ENCODE measurements at regions not wholly inside any gene's neighbourhood (a gene's known extent, or its start where the extent isn't known, plus 50 kb on each side); places are given as distances from the start of the nearest gene placed in this dataset.

DNA sequence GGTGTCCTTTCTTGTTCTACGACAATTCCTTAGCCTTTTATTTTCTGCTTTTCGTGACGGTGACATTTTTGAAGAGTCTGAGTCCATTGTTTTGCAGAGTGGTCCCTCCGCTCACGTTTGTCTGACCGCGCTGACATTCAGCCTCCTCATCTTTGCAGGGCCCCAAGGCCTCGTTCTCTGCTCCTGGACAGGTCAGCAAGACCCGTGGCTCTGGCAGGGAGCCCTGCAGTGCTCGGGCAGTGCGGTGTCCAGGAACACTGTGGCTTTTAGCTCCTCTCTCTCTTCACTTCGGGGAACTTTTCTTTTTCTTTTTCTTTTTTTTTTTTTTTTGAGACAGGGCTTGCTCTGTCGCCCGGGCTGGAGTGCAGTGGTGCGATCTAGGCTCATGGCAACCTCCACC, 142.5 kb downstream of the DNAJB6 start:
- TF ChIP-seq, protein P1, sequence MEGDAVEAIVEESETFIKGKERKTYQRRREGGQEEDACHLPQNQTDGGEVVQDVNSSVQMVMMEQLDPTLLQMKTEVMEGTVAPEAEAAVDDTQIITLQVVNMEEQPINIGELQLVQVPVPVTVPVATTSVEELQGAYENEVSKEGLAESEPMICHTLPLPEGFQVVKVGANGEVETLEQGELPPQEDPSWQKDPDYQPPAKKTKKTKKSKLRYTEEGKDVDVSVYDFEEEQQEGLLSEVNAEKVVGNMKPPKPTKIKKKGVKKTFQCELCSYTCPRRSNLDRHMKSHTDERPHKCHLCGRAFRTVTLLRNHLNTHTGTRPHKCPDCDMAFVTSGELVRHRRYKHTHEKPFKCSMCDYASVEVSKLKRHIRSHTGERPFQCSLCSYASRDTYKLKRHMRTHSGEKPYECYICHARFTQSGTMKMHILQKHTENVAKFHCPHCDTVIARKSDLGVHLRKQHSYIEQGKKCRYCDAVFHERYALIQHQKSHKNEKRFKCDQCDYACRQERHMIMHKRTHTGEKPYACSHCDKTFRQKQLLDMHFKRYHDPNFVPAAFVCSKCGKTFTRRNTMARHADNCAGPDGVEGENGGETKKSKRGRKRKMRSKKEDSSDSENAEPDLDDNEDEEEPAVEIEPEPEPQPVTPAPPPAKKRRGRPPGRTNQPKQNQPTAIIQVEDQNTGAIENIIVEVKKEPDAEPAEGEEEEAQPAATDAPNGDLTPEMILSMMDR (IDR thresholded peaks at IDR 0.05), result no peak
- no peak for TF ChIP-seq CEBPB (IDR thresholded peaks at IDR 0.05)
- TF ChIP-seq, protein P2, sequence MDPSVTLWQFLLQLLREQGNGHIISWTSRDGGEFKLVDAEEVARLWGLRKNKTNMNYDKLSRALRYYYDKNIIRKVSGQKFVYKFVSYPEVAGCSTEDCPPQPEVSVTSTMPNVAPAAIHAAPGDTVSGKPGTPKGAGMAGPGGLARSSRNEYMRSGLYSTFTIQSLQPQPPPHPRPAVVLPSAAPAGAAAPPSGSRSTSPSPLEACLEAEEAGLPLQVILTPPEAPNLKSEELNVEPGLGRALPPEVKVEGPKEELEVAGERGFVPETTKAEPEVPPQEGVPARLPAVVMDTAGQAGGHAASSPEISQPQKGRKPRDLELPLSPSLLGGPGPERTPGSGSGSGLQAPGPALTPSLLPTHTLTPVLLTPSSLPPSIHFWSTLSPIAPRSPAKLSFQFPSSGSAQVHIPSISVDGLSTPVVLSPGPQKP (IDR thresholded peaks at IDR 0.05; ENCODE audit: low read depth, low read length), result no peak
